GM12878 (cell line): ENCODE measurements at regions not wholly inside any gene's neighbourhood (a gene's known extent, or its start where the extent isn't known, plus 50 kb on each side); places are given as distances from the start of the nearest gene placed in this dataset.
"Not testable (repeated sequence)": the region's sequence is repeated elsewhere in the genome, so short reads cannot be mapped to it uniquely, and the experiment has no call there.

ENCODE experiments used
- ATAC-seq: fragments of 200-7000 bp; cut with Tn5 transposase; 3 replicates; pipeline ENCODE4 v1.9.1; 2020; ENCODE audit warnings: mild to moderate bottlenecking, moderate library complexity
- BruUV-seq: library from RNA; stranded (reverse); fragments of 400-500 nt; replicated peaks from 2 replicates; lab custom pipeline; 2021; lab: Mats Ljungman, UMichigan
- CTCF ChIA-PET: fragments of 300-600 bp; sonication (Branson Sonifier 250); formaldehyde crosslinking; extraction: SDS; loops from one replicate; lab custom pipeline; 2021; ENCODE audit warnings: inconsistent platforms; lab: Yijun Ruan, JAX
- POLR2A ChIA-PET: fragments of 350-600 bp; formaldehyde crosslinking; extraction: SDS; loops from one replicate; lab custom pipeline; 2021; ENCODE audit warnings: inconsistent platforms; lab: Charles Lee
- RAD21 ChIA-PET: fragments of 300-600 bp; sonication (Branson Sonifier 250); formaldehyde crosslinking; loops from one replicate; lab custom pipeline; 2023; ENCODE audit warnings: antibody characterized with exemption; ENCODE audit not compliant: unreplicated experiment; lab: Charles Lee
- SMC1A ChIA-PET: fragments of 300-600 bp; sonication (Branson Sonifier 250); formaldehyde crosslinking; loops from one replicate; lab custom pipeline; 2023; ENCODE audit not compliant: unreplicated experiment, uncharacterized antibody; lab: Charles Lee
- DNase-seq: peaks from one replicate; pipeline ENCODE4 v3.0.0-alpha.2; 2011; ENCODE audit warnings: low read depth, low spot score
- FAIRE-seq: peaks from 3 replicates; lab custom pipeline; 2011; peaks lifted over from hg19 to GRCh38; lab: Jason Lieb, UNC
- H2AFZ ChIP-seq: 2 replicates; pipeline ENCODE4 v1.6.0; 2011; ENCODE audit warnings: low read depth, low read length, control low read depth; ENCODE audit not compliant: control insufficient read depth
- H3K27ac ChIP-seq: 2 replicates; pipeline ENCODE4 v1.5.1; 2011; ENCODE audit warnings: control low read depth; ENCODE audit not compliant: control insufficient read depth, insufficient read depth
- H3K27me3 ChIP-seq, 2 experiments: replicated peaks in 1 of 2; 2 replicates each; pipeline versions ENCODE4 v1.6.0 to v1.6.1; 2011; ENCODE audit warnings: low read length in 1 of 2; ENCODE audit not compliant: control insufficient read depth in 2 of 2, insufficient read depth in 2 of 2
- H3K36me3 ChIP-seq, 2 experiments: 2 replicates each; pipeline ENCODE4 v1.5.1; 2011; ENCODE audit warnings: low read length in 1 of 2; ENCODE audit not compliant: control insufficient read depth in 2 of 2, insufficient read depth in 2 of 2
- H3K4me1 ChIP-seq: 2 replicates; pipeline ENCODE4 v1.6.1; 2011; ENCODE audit warnings: mild to moderate bottlenecking, low read length, moderate library complexity, mixed read lengths; ENCODE audit not compliant: control insufficient read depth, insufficient read depth
- H3K4me2 ChIP-seq: 2 replicates; pipeline ENCODE4 v1.6.0; 2011; ENCODE audit warnings: control low read depth; ENCODE audit not compliant: control insufficient read depth, insufficient read depth
- H3K4me3 ChIP-seq: fragments of 200-600 bp; sonication (generic); 2 replicates; pipeline ENCODE4 v1.5.1; 2016
- H3K79me2 ChIP-seq: 2 replicates; pipeline ENCODE4 v1.6.0; 2011; ENCODE audit warnings: low read length; ENCODE audit not compliant: control insufficient read depth, insufficient read depth
- H3K9ac ChIP-seq: 2 replicates; pipeline ENCODE4 v1.8.0; 2011; ENCODE audit warnings: low read length, control low read depth, mixed read lengths; ENCODE audit not compliant: control insufficient read depth, insufficient read depth
- H3K9me3 ChIP-seq: replicated peaks from 3 replicates; pipeline ENCODE4 v1.5.1; 2011; ENCODE audit warnings: mild to moderate bottlenecking, low read length; ENCODE audit not compliant: control insufficient read depth, insufficient read depth
- H4K20me1 ChIP-seq: 2 replicates; pipeline ENCODE4 v1.6.0; 2011; ENCODE audit not compliant: control insufficient read depth, insufficient read depth
- WGBS: methylation state at CpG from one replicate; pipeline ENCODE4 v1.1.6; 2016; ENCODE audit warnings: low lambda C conversion rate; ENCODE audit not compliant: insufficient replicate concordance, insufficient coverage; ENCODE audit errors: missing lambda C conversion rate; 5-methylcytosine and 5-hydroxymethylcytosine counted together
- in situ Hi-C: fragments of 300-500 bp; cut with MboI; formaldehyde crosslinking; loops from 9 replicates; pipeline ENCODE4 v1.14.3; 2018; ENCODE audit warnings: mixed read lengths
- intact Hi-C: fragments of 100-400 bp; cut with micrococcal nuclease; formaldehyde crosslinking; loops from one replicate; pipeline ENCODE4 v1.14.2; 2022; ENCODE audit not compliant: unreplicated experiment

DNA sequence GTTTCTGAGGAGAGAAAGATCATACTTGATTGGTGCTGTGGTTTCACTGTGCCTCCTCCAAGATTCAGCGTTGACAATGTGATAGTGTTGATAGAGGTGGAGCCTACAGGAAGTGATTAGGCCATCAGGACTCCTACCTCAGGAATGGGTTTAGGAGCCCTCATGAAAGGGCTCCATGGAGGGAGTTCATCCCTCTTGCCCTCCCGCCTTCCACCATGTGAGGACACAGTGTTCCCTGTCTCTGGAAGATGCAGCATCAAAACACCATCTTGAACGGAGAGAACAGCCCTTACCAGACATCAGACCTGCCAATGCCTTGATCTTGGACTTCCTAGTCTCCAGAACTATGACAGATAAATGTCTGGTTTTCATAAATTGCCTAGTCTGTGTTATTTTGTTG, 156.7 kb downstream of the FOXD4L6 start:
- BruUV-seq, H3K4me1 ChIP-seq, RAD21 ChIA-PET, ATAC-seq, SMC1A ChIA-PET, POLR2A ChIA-PET, H2AFZ ChIP-seq, CTCF ChIA-PET, H3K27me3 ChIP-seq, H3K79me2 ChIP-seq, FAIRE-seq, DNase-seq, H4K20me1 ChIP-seq, H3K4me2 ChIP-seq, H3K36me3 ChIP-seq, H3K9ac ChIP-seq, H3K27ac ChIP-seq, H3K4me3 ChIP-seq, H3K9me3 ChIP-seq, in situ Hi-C loops, intact Hi-C loops: not testable (repeated sequence)
- 61% methylated on average over 3 of the region's 3 CpGs for WGBS

DNA sequence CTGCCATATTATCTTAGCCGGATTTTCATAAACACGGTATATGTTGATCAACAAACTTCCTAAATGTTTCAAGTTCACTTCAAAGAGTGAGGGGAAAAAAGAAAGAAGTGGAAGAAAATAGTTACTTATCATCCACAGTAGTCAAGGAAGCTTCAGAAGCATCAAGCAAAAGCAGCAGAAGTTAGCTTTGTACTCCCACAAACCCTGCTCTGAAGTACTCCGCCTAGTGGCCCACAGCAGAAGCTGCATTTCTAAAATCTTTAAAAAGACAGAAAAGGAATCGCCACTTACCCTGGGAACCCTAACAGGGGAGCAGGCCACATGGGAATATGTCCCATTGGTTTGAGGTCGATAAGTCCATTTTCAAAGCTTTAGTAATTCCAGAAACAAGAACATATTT, 158.1 kb downstream of the FOXD4L6 start:
- BruUV-seq, ATAC-seq, H3K4me1 ChIP-seq, H2AFZ ChIP-seq, H3K27me3 ChIP-seq, RAD21 ChIA-PET, H3K4me2 ChIP-seq, H3K9ac ChIP-seq, POLR2A ChIA-PET, CTCF ChIA-PET, H3K4me3 ChIP-seq, in situ Hi-C loops, H3K36me3 ChIP-seq, H3K79me2 ChIP-seq, SMC1A ChIA-PET, DNase-seq, H3K27ac ChIP-seq, FAIRE-seq, H3K9me3 ChIP-seq, H4K20me1 ChIP-seq, intact Hi-C loops: not testable (repeated sequence)
- 49% methylated on average over 5 of the region's 5 CpGs for WGBS

DNA sequence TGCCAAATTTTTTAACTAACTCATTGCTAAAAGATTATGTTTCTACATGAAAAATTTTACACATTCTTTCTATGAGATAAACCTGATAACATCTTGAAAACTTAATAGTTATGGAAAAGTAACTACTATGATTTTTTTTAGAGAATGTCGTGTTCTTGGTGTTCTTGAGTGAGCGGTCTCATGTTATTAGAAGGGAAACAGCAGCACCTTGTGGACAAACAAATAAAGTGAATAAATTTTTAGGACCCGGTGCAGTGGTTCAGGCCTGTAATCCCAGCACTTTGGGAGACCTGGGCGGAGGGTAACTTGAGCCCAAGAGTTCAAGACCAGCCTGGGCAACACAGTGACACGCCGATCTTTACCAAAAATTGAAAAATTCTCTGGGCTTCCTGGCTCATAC, 166.0 kb downstream of the FOXD4L6 start:
- H2AFZ ChIP-seq, in situ Hi-C loops, H3K4me1 ChIP-seq, H3K27me3 ChIP-seq, H3K4me3 ChIP-seq, H3K9ac ChIP-seq, DNase-seq, ATAC-seq, RAD21 ChIA-PET, H4K20me1 ChIP-seq, H3K79me2 ChIP-seq, H3K36me3 ChIP-seq, intact Hi-C loops, CTCF ChIA-PET, H3K9me3 ChIP-seq, SMC1A ChIA-PET, BruUV-seq, FAIRE-seq, H3K4me2 ChIP-seq, POLR2A ChIA-PET, H3K27ac ChIP-seq: not testable (repeated sequence)
- WGBS, result 67% methylated on average over 3 of the region's 6 CpGs
